ENCODE measurements at regions not wholly inside any gene's neighbourhood (a gene's known extent, or its start where the extent isn't known, plus 50 kb on each side); places are given as distances from the start of the nearest gene placed in this dataset.

GRCh38 chr2:207473931-207474235 is 55.9 kb upstream of the CREB1 start:
- TF ChIP-seq CTCF (IDR thresholded peaks at IDR 0.05 in 2 of 3, conservative IDR thresholded peaks at IDR 0.05 in 1 of 3; ENCODE audit: borderline replicate concordance in 1 of 3, insufficient read depth in 1 of 3, low read depth in 2 of 3, low read length in 2 of 3) (no peak), REST (IDR thresholded peaks at IDR 0.05; ENCODE audit: low read depth) (no peak), EZH2 (IDR thresholded peaks at IDR 0.05) (no peak), ZBTB33 (IDR thresholded peaks at IDR 0.05; ENCODE audit: extremely low read depth, insufficient replicate concordance, low read length) (no peak), EZH2phosphoT487 (IDR thresholded peaks at IDR 0.05; ENCODE audit: borderline replicate concordance) (no peak)
